Breast epithelium (tissue), 3 donors: ENCODE measurements at regions not wholly inside any gene's neighbourhood (a gene's known extent, or its start where the extent isn't known, plus 50 kb on each side); places are given as distances from the start of the nearest gene placed in this dataset.

ENCODE experiments used
- POLR2AphosphoS5 ChIP-seq, 3 donors: sonication (generic); formaldehyde crosslinking; IDR thresholded peaks; one replicate each; pipeline ENCODE4 v1.6.1; 2017; ENCODE audit warnings: antibody characterized with exemption in 3 of 3
- TF ChIP-seq, protein P1 (sequence below), 3 donors: fragments of 450-650 bp; IDR thresholded peaks; one replicate each; pipeline ENCODE4 v1.5.1; 2016 to 2017; ENCODE audit warnings: antibody characterized with exemption in 3 of 3, mild to moderate bottlenecking in 3 of 3, moderate library complexity in 3 of 3

DNA sequence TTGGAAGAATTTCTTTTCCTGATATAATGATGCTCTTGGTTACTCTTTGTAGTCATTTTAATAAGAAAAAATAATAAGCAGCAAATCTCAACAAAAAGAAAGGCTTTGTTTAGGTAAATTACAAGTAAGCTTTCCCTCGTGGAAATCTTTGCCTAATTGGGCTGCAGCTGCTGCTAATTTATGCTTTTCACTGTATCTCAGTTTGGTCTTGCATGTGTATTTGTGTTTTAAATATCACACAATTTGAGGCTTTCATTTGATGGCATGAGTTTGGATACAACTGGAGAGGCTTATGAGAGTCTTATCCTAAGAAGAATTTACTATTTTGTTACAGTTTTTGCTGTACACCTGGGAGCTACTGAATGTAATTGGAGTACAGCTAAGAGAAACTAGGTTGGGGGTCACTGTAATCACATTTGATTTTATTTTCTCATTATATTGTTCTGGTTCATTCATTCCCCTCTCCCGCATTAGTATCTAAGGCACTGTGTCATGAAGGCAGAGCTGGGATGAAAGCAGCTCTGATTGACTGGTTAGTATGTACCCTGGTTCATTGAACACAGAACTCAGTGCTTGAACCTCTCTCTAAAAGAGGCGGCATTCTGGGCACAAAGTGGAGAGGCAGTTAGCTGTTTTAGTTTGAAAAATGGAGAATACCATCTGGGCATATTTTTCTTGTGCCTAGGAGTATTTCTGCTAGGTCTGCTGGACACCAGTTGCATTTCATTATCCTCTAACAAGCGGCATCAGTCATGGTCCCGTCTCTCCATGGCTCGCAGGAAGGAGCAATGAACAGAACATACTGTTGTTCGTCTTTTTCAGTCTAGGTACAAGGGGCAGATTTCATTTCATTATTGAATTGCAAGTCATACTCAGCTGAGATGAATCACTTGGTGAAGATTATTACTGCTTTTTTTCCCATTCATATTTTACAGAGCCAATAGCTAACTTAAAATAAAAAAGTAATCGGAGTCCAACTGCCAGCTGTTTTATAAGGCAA lies 118.0 kb upstream of the TMEM260 start:
- TF ChIP-seq, protein P1, sequence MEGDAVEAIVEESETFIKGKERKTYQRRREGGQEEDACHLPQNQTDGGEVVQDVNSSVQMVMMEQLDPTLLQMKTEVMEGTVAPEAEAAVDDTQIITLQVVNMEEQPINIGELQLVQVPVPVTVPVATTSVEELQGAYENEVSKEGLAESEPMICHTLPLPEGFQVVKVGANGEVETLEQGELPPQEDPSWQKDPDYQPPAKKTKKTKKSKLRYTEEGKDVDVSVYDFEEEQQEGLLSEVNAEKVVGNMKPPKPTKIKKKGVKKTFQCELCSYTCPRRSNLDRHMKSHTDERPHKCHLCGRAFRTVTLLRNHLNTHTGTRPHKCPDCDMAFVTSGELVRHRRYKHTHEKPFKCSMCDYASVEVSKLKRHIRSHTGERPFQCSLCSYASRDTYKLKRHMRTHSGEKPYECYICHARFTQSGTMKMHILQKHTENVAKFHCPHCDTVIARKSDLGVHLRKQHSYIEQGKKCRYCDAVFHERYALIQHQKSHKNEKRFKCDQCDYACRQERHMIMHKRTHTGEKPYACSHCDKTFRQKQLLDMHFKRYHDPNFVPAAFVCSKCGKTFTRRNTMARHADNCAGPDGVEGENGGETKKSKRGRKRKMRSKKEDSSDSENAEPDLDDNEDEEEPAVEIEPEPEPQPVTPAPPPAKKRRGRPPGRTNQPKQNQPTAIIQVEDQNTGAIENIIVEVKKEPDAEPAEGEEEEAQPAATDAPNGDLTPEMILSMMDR (IDR thresholded peaks at IDR 0.05) = no peak
- no peak for TF ChIP-seq POLR2AphosphoS5 (IDR thresholded peaks at IDR 0.05)
